ENCODE measurements at regions not wholly inside any gene's neighbourhood (a gene's known extent, or its start where the extent isn't known, plus 50 kb on each side); places are given as distances from the start of the nearest gene placed in this dataset. TPM values are rescaled to one million over a fixed set of nuclear protein-coding genes. Genes with fewer than 3 reads are reported as not detected.
"Not testable (repeated sequence)": the region's sequence is repeated elsewhere in the genome, so short reads cannot be mapped to it uniquely, and the experiment has no call there.

DNA sequence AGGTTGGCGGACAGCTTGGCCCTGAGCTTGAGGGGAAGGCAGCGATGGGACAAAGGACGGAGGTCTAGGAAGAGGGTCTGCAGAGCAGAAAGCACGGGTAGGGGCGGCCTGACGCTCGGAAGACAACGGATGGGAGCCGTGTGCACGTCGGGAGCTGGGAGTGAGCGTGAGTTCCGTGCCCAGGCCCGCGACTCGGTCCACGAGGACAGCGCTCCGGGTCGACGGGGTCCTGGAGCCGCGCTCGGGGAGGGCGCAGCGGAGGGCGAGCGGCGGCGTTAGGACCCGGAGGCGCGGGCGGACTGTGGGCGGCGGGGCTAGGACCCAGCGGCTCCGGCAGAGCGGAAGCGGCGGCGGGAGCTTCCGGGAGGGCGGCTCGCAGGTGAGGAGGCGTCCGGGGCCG, 149.3 kb downstream of the OR4F15 start:
- peak overlapping the region in 1 of 2 donors; percentile 48 for H3K4me3 ChIP-seq
- H3K9me3 ChIP-seq; H3K27ac ChIP-seq; intact Hi-C loops (cut with DNase I); H3K27me3 ChIP-seq; H3K36me3 ChIP-seq: not testable (repeated sequence)
- peak in 1 of 2 donors; percentile 7 for DNase-seq (ENCODE audit: extremely low spot score in 2 of 2)
- H3K4me1 ChIP-seq, result peaks cover 19% of the 10 kb centered on the region

GRCh38 chr15:101961765-101962164, 149.8 kb downstream of the OR4F15 start:
- intact Hi-C loops (cut with DNase I); H3K36me3 ChIP-seq; H3K27ac ChIP-seq; H3K27me3 ChIP-seq; H3K9me3 ChIP-seq; DNase-seq (ENCODE audit: extremely low spot score in 2 of 2): not testable (repeated sequence)
- peak overlapping the region in 1 of 2 donors; percentile 48 for H3K4me3 ChIP-seq
- peaks cover 19% of the 10 kb centered on the region for H3K4me1 ChIP-seq

DNA sequence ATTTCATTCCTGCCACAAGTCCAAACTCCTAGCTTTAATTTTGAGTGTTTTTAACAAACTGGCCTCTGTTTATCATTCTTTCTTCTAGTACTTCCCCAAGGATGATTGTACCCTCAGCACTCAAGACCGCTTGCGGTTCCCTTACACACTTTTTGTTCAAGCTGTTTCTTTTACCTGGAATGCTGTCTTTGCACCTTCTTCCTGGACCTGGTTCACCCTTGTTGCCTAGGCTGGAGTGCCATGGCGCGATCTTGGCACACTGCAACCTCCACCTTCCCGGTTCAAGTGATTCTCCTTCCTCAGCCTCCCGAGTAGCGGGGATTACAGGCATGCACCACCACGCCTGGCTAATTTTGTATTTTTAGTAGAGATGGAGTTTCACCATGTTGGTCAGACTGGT, 151.7 kb downstream of the OR4F15 start:
- peaks cover 19% of the 10 kb centered on the region for H3K4me1 ChIP-seq
- H3K4me3 ChIP-seq; H3K36me3 ChIP-seq; H3K27me3 ChIP-seq; H3K9me3 ChIP-seq; DNase-seq (ENCODE audit: extremely low spot score in 2 of 2); H3K27ac ChIP-seq; intact Hi-C loops (cut with DNase I): not testable (repeated sequence)

- H3K4me3 ChIP-seq; H3K27me3 ChIP-seq; H3K9me3 ChIP-seq; intact Hi-C loops (cut with DNase I); H3K36me3 ChIP-seq; H3K27ac ChIP-seq: not testable (repeated sequence)
- peak; percentile 14 to 76 for DNase-seq (ENCODE audit: extremely low spot score in 2 of 2)
- H3K4me1 ChIP-seq, result peaks cover 19% of the 10 kb centered on the region
Measured at GRCh38 chr15:101965353-101965752, 153.4 kb downstream of the OR4F15 start.

DNA sequence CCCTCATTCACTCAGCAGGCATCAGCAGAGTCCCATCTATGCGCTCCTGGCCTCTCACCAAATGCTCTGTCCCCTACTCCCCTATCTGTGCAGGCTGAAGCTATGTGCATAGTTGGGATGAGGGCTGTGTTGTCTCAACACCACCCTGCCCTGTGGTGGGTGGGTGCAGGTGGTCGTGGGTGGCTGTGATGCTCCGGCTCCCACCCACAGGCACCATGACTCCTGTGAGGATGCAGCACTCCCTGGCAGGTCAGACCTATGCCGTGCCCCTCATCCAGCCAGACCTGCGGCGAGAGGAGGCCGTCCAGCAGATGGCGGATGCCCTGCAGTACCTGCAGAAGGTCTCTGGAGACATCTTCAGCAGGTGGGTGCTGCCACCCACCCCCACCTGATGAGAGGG, 153.9 kb downstream of the OR4F15 start:
- peak; percentile 84 to 88 for DNase-seq (ENCODE audit: extremely low spot score in 2 of 2)
- H3K9me3 ChIP-seq; H3K36me3 ChIP-seq; H3K4me3 ChIP-seq; H3K27me3 ChIP-seq; H3K27ac ChIP-seq; intact Hi-C loops (cut with DNase I): not testable (repeated sequence)
- H3K4me1 ChIP-seq, result peaks cover 19% of the 10 kb centered on the region

DNA sequence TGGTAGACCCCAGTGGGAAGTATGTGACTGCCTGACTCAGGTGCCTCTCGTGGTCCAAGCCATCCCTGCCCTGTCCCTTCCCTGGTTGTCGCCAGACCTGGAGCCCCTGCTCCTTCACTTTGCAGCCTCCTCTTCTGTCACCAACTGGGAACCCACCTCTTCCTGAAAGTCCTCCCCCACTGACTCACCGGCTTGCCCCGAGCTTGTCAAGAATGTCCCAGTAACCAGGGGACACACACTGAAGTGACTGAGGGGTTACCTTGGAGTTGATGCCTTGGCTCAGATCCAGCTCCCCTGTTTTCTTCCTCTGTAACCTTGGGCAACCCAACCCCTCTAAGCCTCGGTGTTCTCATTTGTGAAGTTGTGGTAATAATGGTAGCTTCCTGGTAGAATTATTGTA, 155.4 kb downstream of the OR4F15 start:
- H3K9me3 ChIP-seq; H3K27me3 ChIP-seq; intact Hi-C loops (cut with DNase I); H3K4me3 ChIP-seq; H3K36me3 ChIP-seq; H3K27ac ChIP-seq; DNase-seq (ENCODE audit: extremely low spot score in 2 of 2): not testable (repeated sequence)
- H3K4me1 ChIP-seq, result peaks cover 19% of the 10 kb centered on the region

DNA sequence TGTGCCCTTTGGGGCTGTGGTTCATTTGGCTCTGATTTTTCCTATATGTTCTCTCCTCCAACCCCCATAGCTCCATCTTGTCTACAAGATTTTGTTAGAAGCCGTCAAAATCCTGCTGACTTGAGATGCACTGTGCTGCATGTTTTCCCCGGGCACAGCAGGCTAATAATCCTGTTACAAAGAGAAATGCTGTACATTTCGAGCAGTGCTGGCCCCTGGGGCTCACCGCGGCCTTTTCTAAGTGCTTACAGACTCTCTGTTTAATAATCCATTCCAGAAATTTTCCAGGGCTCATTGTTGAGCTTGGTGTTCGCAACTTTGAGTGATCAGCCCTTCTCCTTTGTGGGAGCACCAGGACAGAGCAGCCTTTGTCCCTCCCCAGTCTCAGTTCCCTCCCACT, 158.6 kb downstream of the OR4F15 start:
- H3K27ac ChIP-seq; H3K4me1 ChIP-seq; H3K4me3 ChIP-seq; H3K36me3 ChIP-seq; DNase-seq (ENCODE audit: extremely low spot score in 2 of 2); H3K9me3 ChIP-seq; intact Hi-C loops (cut with DNase I); H3K27me3 ChIP-seq: not testable (repeated sequence)

- H3K27me3 ChIP-seq; H3K27ac ChIP-seq; intact Hi-C loops (cut with DNase I); H3K9me3 ChIP-seq; H3K36me3 ChIP-seq; DNase-seq (ENCODE audit: extremely low spot score in 2 of 2); H3K4me1 ChIP-seq; H3K4me3 ChIP-seq: not testable (repeated sequence)
Measured at GRCh38 chr15:101977281-101977680, 165.3 kb downstream of the OR4F15 start.

GRCh38 chr15:101980206-101980910, 168.4 kb downstream of the OR4F15 start:
- DNase-seq (ENCODE audit: extremely low spot score in 2 of 2), result peak in 1 of 2 donors; percentile 97
- intact Hi-C loops (cut with DNase I), result not testable (repeated sequence)

More at GRCh38 chr15:101980206-101980910, 168.4 kb downstream of the OR4F15 start:
- H3K4me3 ChIP-seq, H3K27ac ChIP-seq, H3K36me3 ChIP-seq, H3K4me1 ChIP-seq, H3K9me3 ChIP-seq, H3K27me3 ChIP-seq: not testable (repeated sequence)

Small RNA genes in the stretch of these regions (microRNA-seq; reads per million reads assigned to microRNA genes)
- gene MIR1302-10 (ENCODE audit: borderline number of aligned reads, borderline replicate concordance), result not detected
- gene MIR6859-3 (ENCODE audit: borderline number of aligned reads, borderline replicate concordance), result not detected

Small RNA genes in the stretch of these regions (small RNA-seq; reads per million reads assigned to genes)
- gene AC140725.2 (not detected), gene MIR6859-3 (not detected)

Data from vagina (tissue), 2 donors.